ENCODE measurements at regions not wholly inside any gene's neighbourhood (a gene's known extent, or its start where the extent isn't known, plus 50 kb on each side); places are given as distances from the start of the nearest gene placed in this dataset.

- no peak for TF ChIP-seq CTCF (IDR thresholded peaks at IDR 0.05 in 4 of 5, conservative IDR thresholded peaks at IDR 0.05 in 1 of 5)
- TF ChIP-seq POLR2A (IDR thresholded peaks at IDR 0.05): no peak
Observed at GRCh38 chr11:69894648-69895047, 75.4 kb upstream of the FGF3 start.
